ENCODE measurements at regions not wholly inside any gene's neighbourhood (a gene's known extent, or its start where the extent isn't known, plus 50 kb on each side); places are given as distances from the start of the nearest gene placed in this dataset.
"Not testable (repeated sequence)": the region's sequence is repeated elsewhere in the genome, so short reads cannot be mapped to it uniquely, and the experiment has no call there.

- DNase-seq, result no peak
These were observed 790.8 kb upstream of the KCND2 start for GRCh38 chr7:119482209-119482608.

DNA sequence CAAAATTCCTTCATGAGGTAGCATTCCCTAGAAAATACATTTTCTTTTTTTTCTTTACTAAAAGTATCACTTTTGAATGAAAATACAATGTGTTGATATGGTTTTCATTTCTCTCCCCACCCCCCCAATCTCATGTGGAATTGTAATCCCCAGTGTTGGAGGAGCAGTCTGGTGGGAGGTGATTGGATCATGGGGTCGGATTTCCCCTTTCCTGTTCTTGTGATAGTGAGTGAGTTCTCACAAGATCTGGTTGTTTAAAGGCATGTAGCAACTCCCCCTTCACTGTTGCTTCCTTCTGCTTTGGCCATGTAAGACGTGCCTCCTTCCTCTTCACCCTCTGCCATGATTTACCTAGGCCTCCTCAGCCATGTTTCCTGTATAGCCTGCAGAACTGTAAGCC, 790.3 kb upstream of the KCND2 start:
- no peak for DNase-seq

DNA sequence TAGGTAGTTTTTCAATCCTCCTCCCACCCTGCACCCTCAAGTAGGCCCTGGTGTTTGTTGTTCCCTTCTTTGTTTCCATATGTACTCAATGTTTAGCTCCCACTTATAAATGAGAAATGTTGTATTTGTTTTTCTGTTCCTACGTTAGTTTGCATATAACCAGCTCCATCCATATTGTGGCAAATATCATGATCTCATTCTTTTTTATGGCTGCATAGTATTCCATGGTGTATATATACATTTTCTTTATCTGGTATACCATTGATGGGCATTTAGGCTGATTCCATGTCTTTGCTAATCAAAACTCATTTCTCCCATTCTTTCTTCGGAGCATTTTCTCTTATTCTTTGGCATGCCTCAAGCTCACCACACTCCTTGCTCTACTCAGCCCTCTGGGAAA, 789.6 kb upstream of the KCND2 start:
- DNase-seq, result no peak

GRCh38 chr7:119514326-119514725, 758.6 kb upstream of the KCND2 start:
- no peak for DNase-seq

GRCh38 chr7:119515214-119515613, 757.8 kb upstream of the KCND2 start:
- DNase-seq, result no peak

- no peak for DNase-seq
These were observed 757.0 kb upstream of the KCND2 start for GRCh38 chr7:119515962-119516361.

DNA sequence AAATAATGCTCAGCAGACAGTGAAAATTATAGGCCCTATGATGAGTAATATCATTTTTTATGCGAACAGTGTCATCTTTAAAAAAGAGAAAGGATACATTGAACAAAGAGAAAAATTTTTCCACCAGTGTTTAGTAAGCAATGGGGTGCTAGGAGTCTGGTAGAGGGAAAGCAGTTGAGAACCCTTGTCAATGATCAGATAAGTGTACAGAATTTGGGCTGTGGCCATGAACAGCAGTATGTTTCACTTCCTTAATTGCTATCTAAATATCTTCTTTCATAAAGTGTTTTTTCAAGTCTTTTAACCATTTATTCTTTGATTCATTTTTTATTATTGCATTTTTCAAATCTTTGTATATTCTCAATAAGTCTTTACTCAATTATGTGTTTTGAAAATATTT, 750.7 kb upstream of the KCND2 start:
- DNase-seq, result no peak

DNA sequence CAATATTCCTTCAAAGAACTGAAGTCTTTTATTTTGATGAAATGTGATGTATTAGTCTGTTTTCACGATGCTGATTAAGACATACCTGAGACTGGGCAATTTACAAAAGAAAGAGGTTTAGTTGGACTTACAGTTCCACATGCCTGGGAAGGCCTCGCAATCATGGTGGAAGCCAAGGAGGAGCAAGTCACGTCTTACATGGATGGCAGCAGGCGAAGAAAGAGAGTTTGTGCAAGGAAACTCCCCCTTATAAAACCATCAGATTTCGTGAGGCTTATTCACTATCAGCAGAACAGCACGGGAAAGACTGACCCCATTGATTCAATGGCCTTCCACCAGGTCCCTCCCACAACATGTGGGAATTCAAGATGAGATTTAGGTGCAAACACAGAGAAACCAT, 750.3 kb upstream of the KCND2 start:
- DNase-seq, result no peak

- no peak for DNase-seq
These were observed 727.9 kb upstream of the KCND2 start for GRCh38 chr7:119545118-119545517.

DNA sequence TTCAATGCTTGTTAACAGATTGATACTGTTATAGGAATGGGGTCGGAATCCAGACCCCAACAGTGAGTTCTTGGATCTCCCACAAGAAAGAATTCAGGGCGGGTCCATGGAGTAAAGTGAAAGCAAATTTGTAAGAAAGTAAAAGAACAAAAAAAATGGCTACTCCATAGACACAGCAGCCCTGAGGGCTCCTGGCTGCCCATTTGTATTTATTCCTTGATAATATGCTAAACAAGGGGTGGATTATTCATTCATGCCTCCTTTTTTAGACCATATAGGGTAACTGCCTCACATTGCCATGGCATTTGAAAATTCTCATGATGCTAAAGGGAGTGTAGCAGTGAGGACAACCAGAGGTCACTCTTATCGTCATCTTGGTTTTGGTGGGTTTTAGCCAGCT, 717.2 kb upstream of the KCND2 start:
- DNase-seq, result no peak

DNA sequence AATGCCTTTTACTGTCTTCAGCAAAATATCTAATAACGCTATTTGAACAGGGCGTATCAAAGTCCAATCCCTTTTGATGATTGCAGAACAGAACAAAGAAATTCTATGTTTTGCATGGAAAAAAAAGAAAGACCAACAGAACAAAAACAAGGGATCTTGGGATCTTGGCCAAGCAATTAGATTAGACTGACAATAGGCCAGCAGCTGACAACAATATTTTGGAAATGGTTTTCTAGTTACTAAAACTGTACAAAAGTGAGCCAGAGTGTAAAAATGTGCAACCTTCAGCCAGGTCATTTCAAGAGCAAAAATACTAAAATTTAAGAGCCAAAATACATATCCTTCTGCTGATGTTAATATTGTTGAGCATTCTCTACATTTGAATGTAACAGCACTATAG, 716.5 kb upstream of the KCND2 start:
- no peak for DNase-seq

DNA sequence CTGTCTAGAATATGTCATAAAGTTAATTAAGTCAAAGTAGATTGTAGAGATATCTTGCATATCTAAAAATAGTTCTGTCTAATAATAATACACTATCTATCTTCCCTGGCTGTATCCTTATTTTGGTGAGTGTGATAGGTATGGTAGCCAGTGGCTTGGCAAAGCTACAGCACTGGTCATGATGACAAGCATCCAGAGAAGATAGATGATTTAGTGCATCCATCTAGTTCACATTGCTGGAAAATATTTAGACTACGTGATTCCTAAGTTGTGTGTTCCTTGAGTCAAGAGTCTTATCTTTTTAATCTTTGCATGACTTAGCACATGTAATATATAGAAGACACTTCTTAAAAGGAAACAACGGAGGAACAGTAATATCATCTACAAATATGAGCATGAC, 711.2 kb upstream of the KCND2 start:
- DNase-seq, result no peak

GRCh38 chr7:119562839-119563238, 710.1 kb upstream of the KCND2 start:
- no peak for DNase-seq

- no peak for DNase-seq
These were observed 701.3 kb upstream of the KCND2 start for GRCh38 chr7:119571666-119572065.

- DNase-seq, result no peak
These were observed 700.8 kb upstream of the KCND2 start for GRCh38 chr7:119572132-119572531.

DNA sequence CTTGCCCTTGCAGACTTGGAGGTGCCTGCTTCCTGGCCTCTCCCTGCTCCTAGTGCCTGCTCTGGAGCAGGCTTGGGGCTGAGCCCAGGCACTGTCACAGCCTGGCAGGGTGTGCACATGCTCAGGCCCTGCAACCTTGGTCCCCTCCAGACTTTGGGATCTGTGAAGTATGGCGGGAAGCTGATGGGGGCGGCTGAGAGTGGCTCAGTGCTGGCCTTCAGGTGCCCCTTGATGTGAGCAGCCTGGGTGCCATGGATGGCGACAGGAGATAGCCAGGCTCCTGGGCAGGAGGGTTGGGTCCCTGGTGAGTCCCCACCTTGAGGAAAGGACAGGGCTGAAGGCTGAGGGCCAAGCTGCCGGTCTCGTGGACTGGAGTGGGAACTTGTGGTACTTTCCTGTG, 700.4 kb upstream of the KCND2 start:
- no peak for DNase-seq

DNA sequence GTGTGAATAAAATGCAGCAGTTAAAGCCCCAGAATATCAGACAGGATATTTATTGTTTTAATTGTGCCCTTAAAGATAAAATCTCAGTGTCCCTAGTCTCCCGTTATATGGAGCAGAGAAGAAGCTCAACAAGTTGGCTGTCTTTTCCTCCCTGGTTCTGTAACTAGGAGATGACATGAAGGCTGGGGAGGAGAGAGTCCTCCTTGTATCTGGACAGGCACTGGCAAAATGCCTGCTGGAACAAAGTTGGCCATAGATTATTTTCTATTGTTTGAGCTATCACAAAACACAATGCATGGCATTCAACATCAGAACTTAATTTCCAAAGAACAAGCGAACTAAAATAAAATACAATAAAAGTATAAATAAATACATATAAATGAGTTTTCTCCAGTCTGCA, 694.9 kb upstream of the KCND2 start:
- DNase-seq, result no peak

GRCh38 chr7:119594956-119595355, 678.0 kb upstream of the KCND2 start:
- DNase-seq, result no peak

DNA sequence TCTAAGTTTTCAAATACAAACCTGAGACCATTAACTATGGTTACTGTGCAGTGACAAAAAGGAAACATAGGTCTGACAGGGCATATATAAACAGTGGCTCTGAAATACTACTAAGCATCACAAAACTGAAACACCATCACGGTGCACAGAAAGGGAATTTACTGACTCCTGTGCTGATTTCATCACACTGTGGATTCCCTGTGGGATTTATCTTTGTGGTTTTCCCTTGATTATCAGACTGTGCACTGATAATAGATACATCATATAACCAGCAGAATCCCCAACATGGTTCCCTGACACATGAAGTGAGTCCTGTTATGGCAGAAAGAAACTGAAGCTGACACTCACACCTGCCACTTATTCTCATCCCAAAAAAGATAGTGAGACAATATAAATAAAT, 676.3 kb upstream of the KCND2 start:
- DNase-seq, result no peak

DNA sequence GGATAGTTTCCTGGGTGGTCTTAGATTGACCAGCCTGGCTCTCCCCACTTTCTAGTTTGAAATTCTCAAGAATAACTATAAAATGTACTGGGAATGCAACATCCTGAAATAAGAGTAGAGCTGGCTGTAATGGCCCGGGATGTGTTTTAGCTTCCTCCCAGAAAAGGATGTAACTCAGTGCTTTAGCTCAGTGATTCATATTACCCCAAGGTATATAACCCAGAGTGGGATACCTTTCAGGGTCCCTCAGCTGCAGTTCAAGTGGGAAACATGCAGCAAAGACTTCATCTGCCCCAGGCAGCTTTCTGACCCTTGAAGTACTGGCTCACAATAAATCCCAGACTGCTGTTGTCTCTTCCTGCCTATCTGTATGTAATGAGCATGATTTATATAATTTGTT, 666.7 kb upstream of the KCND2 start:
- no peak for DNase-seq

- DNase-seq, result no peak
These were observed 652.2 kb upstream of the KCND2 start for GRCh38 chr7:119620769-119621168.

GRCh38 chr7:119623427-119623826, 649.5 kb upstream of the KCND2 start:
- no peak for DNase-seq

DNA sequence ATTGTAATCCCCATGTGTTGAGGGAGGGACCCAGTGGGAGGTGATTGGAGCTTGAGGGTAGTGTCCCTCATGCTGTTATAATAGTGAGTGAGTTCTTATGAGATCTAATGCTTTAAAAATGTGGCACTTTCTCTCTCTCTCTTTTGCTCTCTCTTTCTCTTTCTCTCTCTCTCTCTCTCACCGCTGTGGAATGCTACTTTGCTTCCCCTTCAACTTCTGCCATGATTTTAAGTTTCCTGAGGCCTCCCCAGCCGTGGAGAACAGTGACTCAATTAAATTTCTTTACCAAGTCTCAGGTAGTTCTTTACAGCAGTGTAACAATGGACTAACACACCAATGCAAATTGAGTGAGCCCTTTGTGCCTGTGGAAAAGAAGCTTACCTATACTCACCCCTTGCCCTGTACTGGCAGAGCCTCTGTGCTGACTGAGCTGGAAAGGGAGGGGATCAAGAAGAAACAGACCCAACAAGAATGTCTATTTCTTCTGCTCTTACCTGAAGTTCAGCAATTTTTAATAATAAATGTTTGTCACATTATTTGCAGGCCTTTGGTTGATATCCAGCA, 642.5 kb upstream of the KCND2 start:
- no peak for DNase-seq

DNA sequence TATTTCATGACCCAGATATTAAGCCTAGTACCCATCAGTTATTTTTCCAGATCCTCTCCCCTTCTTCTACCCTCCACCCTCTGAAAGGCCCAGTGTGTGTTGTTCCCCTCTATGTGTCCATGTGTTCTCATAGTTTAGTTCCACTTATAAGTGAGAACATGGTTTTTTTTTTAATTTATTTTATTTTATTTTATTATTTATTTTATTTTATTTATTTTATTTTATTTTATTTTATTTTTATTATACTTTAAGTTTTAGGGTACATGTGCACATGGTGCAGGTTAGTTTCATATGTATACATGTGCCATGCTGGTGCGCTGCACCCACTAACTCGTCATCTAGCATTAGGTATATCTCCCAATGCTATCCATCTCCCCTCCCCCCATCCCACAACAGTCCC, 639.2 kb upstream of the KCND2 start:
- DNase-seq, result not testable (repeated sequence)

DNA sequence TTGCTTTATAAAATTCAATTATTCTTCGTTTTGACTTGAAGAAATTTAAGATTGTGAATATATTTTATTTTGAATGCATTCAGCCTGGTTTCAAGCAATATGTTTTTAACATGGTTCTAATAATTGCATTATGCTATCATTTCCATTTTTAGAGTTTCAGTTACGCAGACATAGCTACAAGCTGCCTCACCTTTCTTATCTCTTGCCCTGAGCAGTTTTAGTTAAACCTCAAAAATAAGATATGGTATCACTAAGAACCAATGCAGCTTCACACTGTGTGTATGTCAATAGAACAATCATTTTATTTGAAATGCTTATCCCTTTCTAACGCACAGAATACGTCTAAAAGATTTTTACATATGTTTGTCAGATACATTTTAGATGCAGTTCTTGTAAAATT, 632.6 kb upstream of the KCND2 start:
- DNase-seq, result no peak

DNA sequence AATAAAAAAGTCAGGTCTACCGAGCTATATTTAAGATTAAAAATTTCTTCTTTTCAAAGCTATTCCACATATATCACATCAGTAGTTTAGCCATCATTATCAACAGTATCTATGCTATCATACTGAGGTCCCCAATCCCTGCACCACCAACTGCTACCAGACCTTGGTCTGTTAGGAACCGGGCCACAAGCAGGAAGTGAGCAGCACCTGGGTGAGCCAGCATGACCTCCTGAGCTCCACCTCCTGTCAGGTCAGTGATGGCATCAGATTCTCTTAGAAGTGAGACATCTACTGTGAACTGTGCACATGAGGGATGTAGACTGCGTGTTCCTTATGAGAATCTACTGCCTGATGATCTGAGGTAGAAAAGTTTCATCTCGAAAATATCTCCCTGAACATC, 632.1 kb upstream of the KCND2 start:
- DNase-seq, result no peak
